ENCODE measurements at regions not wholly inside any gene's neighbourhood (a gene's known extent, or its start where the extent isn't known, plus 50 kb on each side); places are given as distances from the start of the nearest gene placed in this dataset.

- TF ChIP-seq SMC3 (conservative IDR thresholded peaks at IDR 0.05; ENCODE audit: poor library complexity) (no peak), TAF1 (IDR thresholded peaks at IDR 0.05; ENCODE audit: low read depth) (no peak), CTCF (IDR thresholded peaks at IDR 0.05; ENCODE audit: poor library complexity, severe bottlenecking) (no peak)
Measured at GRCh38 chr5:9888501-9888901, 258.4 kb upstream of the TAS2R1 start.

Data from neural cell (in vitro differentiated cells).